MCF 10A (cell line): ENCODE measurements at regions not wholly inside any gene's neighbourhood (a gene's known extent, or its start where the extent isn't known, plus 50 kb on each side); places are given as distances from the start of the nearest gene placed in this dataset.

ENCODE experiments used
- BruUV-seq: library from RNA; stranded (reverse); fragments of 400-500 nt; replicated peaks from 2 replicates; lab custom pipeline; 2021; lab: Mats Ljungman, UMichigan
- CTCF ChIA-PET: fragments of 300-600 bp; sonication (Branson Sonifier 250); formaldehyde crosslinking; extraction: SDS; loops from one replicate; lab custom pipeline; 2021; ENCODE audit warnings: antibody characterized with exemption, inconsistent platforms; lab: Yijun Ruan, JAX
- POLR2A ChIA-PET: fragments of 300-600, 350-650 bp; sonication (Branson Sonifier 250); formaldehyde crosslinking; extraction: SDS; loops from one replicate; lab custom pipeline; 2020; ENCODE audit warnings: antibody characterized with exemption, inconsistent platforms; lab: Yijun Ruan, JAX
- DNase-seq: peaks from one replicate; pipeline ENCODE4 v3.0.0-alpha.2; 2018; ENCODE audit not compliant: unreplicated experiment
- H3K27ac Mint-ChIP-seq: one replicate; pipeline ENCODE4 v1.8.0; 2022; ENCODE audit warnings: mild to moderate bottlenecking, low read depth, mixed read lengths; ENCODE audit not compliant: unreplicated experiment
- H3K27me3 Mint-ChIP-seq: one replicate; pipeline ENCODE4 v1.8.0; 2022; ENCODE audit warnings: mixed read lengths; ENCODE audit not compliant: insufficient read depth, unreplicated experiment
- H3K36me3 Mint-ChIP-seq: one replicate; pipeline ENCODE4 v1.8.0; 2022; ENCODE audit warnings: mild to moderate bottlenecking, moderate library complexity, mixed read lengths; ENCODE audit not compliant: insufficient read depth, unreplicated experiment
- H3K4me1 Mint-ChIP-seq: one replicate; pipeline ENCODE4 v1.8.0; 2022; ENCODE audit warnings: mixed read lengths; ENCODE audit not compliant: insufficient read depth, unreplicated experiment
- H3K4me3 Mint-ChIP-seq: one replicate; pipeline ENCODE4 v1.8.0; 2022; ENCODE audit warnings: mild to moderate bottlenecking, moderate library complexity, mixed read lengths; ENCODE audit not compliant: unreplicated experiment
- H3K9me3 Mint-ChIP-seq: one replicate; pipeline ENCODE4 v1.8.0; 2022; ENCODE audit warnings: mixed read lengths; ENCODE audit not compliant: unreplicated experiment
- CTCF ChIP-seq: fragments of 200-600 bp; IDR thresholded peaks from one replicate; pipeline ENCODE4 v1.8.0; 2022; ENCODE audit warnings: antibody characterized with exemption, mild to moderate bottlenecking; ENCODE audit not compliant: unreplicated experiment
- intact Hi-C: fragments of 100-400 bp; cut with micrococcal nuclease; formaldehyde crosslinking; loops from 2 replicates; pipeline ENCODE4 v1.14.1; 2022

- no peak for TF ChIP-seq CTCF
- Mint-ChIP-seq H3K4me3 (no peak overlapping the region), H3K36me3 (no peaks in the 10 kb centered on the region), H3K27ac (no peak overlapping the region), H3K27me3 (no peaks in the 10 kb centered on the region), H3K9me3 (peaks cover 1% of the 10 kb centered on the region), H3K4me1 (peaks cover 17% of the 10 kb centered on the region)
- POLR2A ChIA-PET, result no interaction called here
- intact Hi-C loops, result no loop called here
- BruUV-seq, result no TSS peak
- no peak for DNase-seq
- CTCF ChIA-PET, result interaction anchor here (0.6 to 0.7 kb wide), 2 partner anchors 50 to 138 kb away, joined by 3 read pairs; no protein-coding TSS in a partner anchor
Observed at GRCh38 chr18:76587147-76587878, 92.3 kb upstream of the ZNF516 start.

GRCh38 chr18:76584414-76585310 is 89.6 kb upstream of the ZNF516 start:
- no peak for DNase-seq
- ChIA-PET CTCF (no interaction called here), POLR2A (interaction anchor here (1.5 kb wide), 2 partner anchors 19 to 20 kb away, joined by 3 to 6 read pairs; no protein-coding TSS in a partner anchor)
- Mint-ChIP-seq H3K9me3 (peaks cover 6% of the 10 kb centered on the region), H3K4me1 (peaks cover 17% of the 10 kb centered on the region), H3K4me3 (no peak overlapping the region), H3K36me3 (peaks cover 4% of the 10 kb centered on the region), H3K27me3 (no peaks in the 10 kb centered on the region), H3K27ac (no peak overlapping the region)
- intact Hi-C loops, result no loop called here
- BruUV-seq, result no TSS peak
- TF ChIP-seq CTCF, result no peak

- ChIA-PET CTCF (no interaction called here), POLR2A (no interaction called here)
- no TSS peak for BruUV-seq
- H3K4me1 Mint-ChIP-seq, result peaks cover 10% of the 10 kb centered on the region
- H3K9me3 Mint-ChIP-seq, result peaks cover 6% of the 10 kb centered on the region
- TF ChIP-seq CTCF, result no peak
- no peak overlapping the region for H3K27ac Mint-ChIP-seq
- no peak for DNase-seq
- H3K4me3 Mint-ChIP-seq, result no peak overlapping the region
- intact Hi-C loops, result no loop called here
- H3K27me3 Mint-ChIP-seq, result no peaks in the 10 kb centered on the region
- peaks cover 4% of the 10 kb centered on the region for H3K36me3 Mint-ChIP-seq
Observed at GRCh38 chr18:76581261-76581660, 86.2 kb upstream of the ZNF516 start.
